GM19463 (cell line): ENCODE measurements at regions not wholly inside any gene's neighbourhood (a gene's known extent, or its start where the extent isn't known, plus 50 kb on each side); places are given as distances from the start of the nearest gene placed in this dataset.
A peak's percentile ranks its signal among the peaks of the same experiment; 100 is the strongest.
"Not testable (repeated sequence)": the region's sequence is repeated elsewhere in the genome, so short reads cannot be mapped to it uniquely, and the experiment has no call there.

Experiments
- ATAC-seq: cut with Tn5 transposase; IDR thresholded peaks from one replicate; pipeline ENCODE4 v1.9.1; 2021; ENCODE audit warnings: mild to moderate bottlenecking, moderate library complexity; ENCODE audit not compliant: unreplicated experiment

GRCh38 chr2:89855752-89856151 is 1164.3 kb downstream of the RPIA start:
- not testable (repeated sequence) for ATAC-seq

GRCh38 chr2:89856305-89856704 is 1164.8 kb downstream of the RPIA start:
- not testable (repeated sequence) for ATAC-seq

GRCh38 chr2:89862164-89862563 is 1170.7 kb downstream of the RPIA start:
- not testable (repeated sequence) for ATAC-seq

GRCh38 chr2:89863209-89863608 is 1171.7 kb downstream of the RPIA start:
- ATAC-seq: not testable (repeated sequence)

GRCh38 chr2:89874810-89875595 is 1183.5 kb downstream of the RPIA start:
- not testable (repeated sequence) for ATAC-seq

GRCh38 chr2:89876445-89876844 is 1185.0 kb downstream of the RPIA start:
- ATAC-seq: not testable (repeated sequence)

- ATAC-seq: not testable (repeated sequence)
Measured at GRCh38 chr2:89876878-89877277, 1185.4 kb downstream of the RPIA start.

GRCh38 chr2:89882880-89883279 is 1191.4 kb downstream of the RPIA start:
- ATAC-seq: peak; percentile 69

- not testable (repeated sequence) for ATAC-seq
Measured at GRCh38 chr2:89883624-89884023, 1192.2 kb downstream of the RPIA start.

- not testable (repeated sequence) for ATAC-seq
Measured at GRCh38 chr2:89885071-89885470, 1193.6 kb downstream of the RPIA start.

- ATAC-seq: not testable (repeated sequence)
Measured at GRCh38 chr2:89888693-89889092, 1197.2 kb downstream of the RPIA start.

GRCh38 chr2:89890185-89890773 is 1198.8 kb downstream of the RPIA start:
- ATAC-seq: not testable (repeated sequence)

- not testable (repeated sequence) for ATAC-seq
Measured at GRCh38 chr2:89894988-89895387, 1203.5 kb downstream of the RPIA start.

GRCh38 chr2:89895629-89896028 is 1204.2 kb downstream of the RPIA start:
- not testable (repeated sequence) for ATAC-seq

GRCh38 chr2:89927018-89927417 is 1235.5 kb downstream of the RPIA start:
- not testable (repeated sequence) for ATAC-seq

GRCh38 chr2:89935436-89935835 is 1244.0 kb downstream of the RPIA start:
- not testable (repeated sequence) for ATAC-seq

- ATAC-seq: not testable (repeated sequence)
Measured at GRCh38 chr2:89936011-89936410, 1244.5 kb downstream of the RPIA start.

GRCh38 chr2:89936559-89936958 is 1245.1 kb downstream of the RPIA start:
- not testable (repeated sequence) for ATAC-seq

GRCh38 chr2:89938756-89939155 is 1247.3 kb downstream of the RPIA start:
- peak; percentile 95 for ATAC-seq

- not testable (repeated sequence) for ATAC-seq
Measured at GRCh38 chr2:89944267-89944666, 1252.8 kb downstream of the RPIA start.

GRCh38 chr2:89945004-89945616 is 1253.6 kb downstream of the RPIA start:
- not testable (repeated sequence) for ATAC-seq
